ENCODE measurements at regions not wholly inside any gene's neighbourhood (a gene's known extent, or its start where the extent isn't known, plus 50 kb on each side); places are given as distances from the start of the nearest gene placed in this dataset.

- TF ChIP-seq, protein P1, sequence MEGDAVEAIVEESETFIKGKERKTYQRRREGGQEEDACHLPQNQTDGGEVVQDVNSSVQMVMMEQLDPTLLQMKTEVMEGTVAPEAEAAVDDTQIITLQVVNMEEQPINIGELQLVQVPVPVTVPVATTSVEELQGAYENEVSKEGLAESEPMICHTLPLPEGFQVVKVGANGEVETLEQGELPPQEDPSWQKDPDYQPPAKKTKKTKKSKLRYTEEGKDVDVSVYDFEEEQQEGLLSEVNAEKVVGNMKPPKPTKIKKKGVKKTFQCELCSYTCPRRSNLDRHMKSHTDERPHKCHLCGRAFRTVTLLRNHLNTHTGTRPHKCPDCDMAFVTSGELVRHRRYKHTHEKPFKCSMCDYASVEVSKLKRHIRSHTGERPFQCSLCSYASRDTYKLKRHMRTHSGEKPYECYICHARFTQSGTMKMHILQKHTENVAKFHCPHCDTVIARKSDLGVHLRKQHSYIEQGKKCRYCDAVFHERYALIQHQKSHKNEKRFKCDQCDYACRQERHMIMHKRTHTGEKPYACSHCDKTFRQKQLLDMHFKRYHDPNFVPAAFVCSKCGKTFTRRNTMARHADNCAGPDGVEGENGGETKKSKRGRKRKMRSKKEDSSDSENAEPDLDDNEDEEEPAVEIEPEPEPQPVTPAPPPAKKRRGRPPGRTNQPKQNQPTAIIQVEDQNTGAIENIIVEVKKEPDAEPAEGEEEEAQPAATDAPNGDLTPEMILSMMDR (conservative IDR thresholded peaks at IDR 0.05; ENCODE audit: low read depth, low read length) = no peak
Measured at GRCh38 chr9:129401623-129402370, 219.1 kb downstream of the C9orf50 start (continued).

GRCh38 chr9:129400971-129401622, 219.8 kb downstream of the C9orf50 start:
- no peak for DNase-seq
- ChIA-PET CTCF (no interaction called here), POLR2A (ENCODE audit: unreplicated experiment) (no interaction called here)
- no peak overlapping the region; the same call in 1 of the 2 replicates for H3K4ac ChIP-seq (ENCODE audit: low read depth, low read length)
- in situ Hi-C loops (cut with MboI; ENCODE audit: low sequenced_read_pairs) (no loop called here), dilution Hi-C loops (cut with HindIII; ENCODE audit: low sequenced_read_pairs, unreplicated experiment) (no loop called here), intact Hi-C loops (cut with micrococcal nuclease) (no loop called here)
- H4K8ac ChIP-seq (ENCODE audit: low read depth in 2 of 2, low read length in 2 of 2) = no peak overlapping the region
- no CpG with 5 or more reads among the region's 17 CpGs for WGBS, 2 experiments (ENCODE audit: extremely low coverage in 2 of 2, insufficient read length in 1 of 2)
- ATAC-seq (ENCODE audit: low read depth) = no peak
- H3K4me3 ChIP-seq (ENCODE audit: insufficient read depth, low read depth, low read length) = no peak overlapping the region
- H2AK5ac ChIP-seq (ENCODE audit: low read depth, low read length) = peak overlapping the region; percentile 39; the same call in 1 of the 2 replicates
- no peak overlapping the region for H3K14ac ChIP-seq (replicated peaks; ENCODE audit: low read depth, low read length)
- no peak overlapping the region for H3K4me2 ChIP-seq (ENCODE audit: low read depth, low read length)
- H3K79me1 ChIP-seq (ENCODE audit: low read depth in 1 of 2, low read length in 2 of 2) = no peaks in the 10 kb centered on the region
- no peak overlapping the region for H2BK15ac ChIP-seq (ENCODE audit: low read depth, low read length)
- BruUV-seq (replicated peaks) = no TSS peak
- H3K23ac ChIP-seq (ENCODE audit: low read depth, low read length) = no peak overlapping the region
- H3K9me1 ChIP-seq (ENCODE audit: insufficient read depth, low read length) = no peaks in the 10 kb centered on the region
- H3K18ac ChIP-seq (ENCODE audit: low read depth, low read length) = no peak overlapping the region
- no peak overlapping the region for H2AFZ ChIP-seq (replicated peaks; ENCODE audit: low read length, poor library complexity)
- no peaks in the 10 kb centered on the region for H3K9me3 ChIP-seq (ENCODE audit: control insufficient read depth, insufficient read depth, low read length)
- H3K27me3 ChIP-seq (ENCODE audit: control insufficient read depth, insufficient read depth, low read length) = peaks cover 2% of the 10 kb centered on the region; the same call in 1 of the 2 replicates
- H4K5ac ChIP-seq (ENCODE audit: low read depth, low read length) = no peak overlapping the region
- peaks cover 16% of the 10 kb centered on the region for H3K4me1 ChIP-seq (ENCODE audit: control insufficient read depth, insufficient read depth, low read length)
- H2BK120ac ChIP-seq (ENCODE audit: low read depth, low read length) = 0 out of 2 replicates have a peak overlapping the region, but pooled peaks have one; percentile 32
- no peak overlapping the region for H2BK5ac ChIP-seq (ENCODE audit: low read depth, low read length, poor library complexity, severe bottlenecking)
- no peak overlapping the region for H3K27ac ChIP-seq (ENCODE audit: insufficient read depth, low read length)
- no peak overlapping the region for H4K91ac ChIP-seq (ENCODE audit: insufficient read depth, low read depth, low read length)
- no peak overlapping the region for H3K9ac ChIP-seq (ENCODE audit: low read depth, low read length)
- H2AK9ac ChIP-seq (replicated peaks; ENCODE audit: low read depth, low read length, poor library complexity) = no peak overlapping the region
- no peaks in the 10 kb centered on the region for H4K20me1 ChIP-seq (ENCODE audit: insufficient read depth, low read length)
- no peak overlapping the region for H2BK20ac ChIP-seq (ENCODE audit: low read depth, low read length)
- H3K56ac ChIP-seq (ENCODE audit: extremely low read depth, insufficient read depth, low read length) = no peak overlapping the region
- H3K36me3 ChIP-seq (ENCODE audit: control insufficient read depth, insufficient read depth, low read length) = no peaks in the 10 kb centered on the region
- TF ChIP-seq RFX5 (IDR thresholded peaks at IDR 0.05; ENCODE audit: low read depth, low read length) (no peak), CEBPB (IDR thresholded peaks at IDR 0.05; ENCODE audit: low read depth, low read length) (no peak), POLR2A (IDR thresholded peaks at IDR 0.05; ENCODE audit: low read depth, low read length) (no peak), ELK1 (IDR thresholded peaks at IDR 0.05; ENCODE audit: borderline replicate concordance, low read depth, low read length) (no peak), MAZ (IDR thresholded peaks at IDR 0.05; ENCODE audit: borderline replicate concordance, low read depth, low read length) (no peak), SMC3 (IDR thresholded peaks at IDR 0.05; ENCODE audit: low read depth, low read length) (no peak), RAD21 (IDR thresholded peaks at IDR 0.05; ENCODE audit: low read length) (no peak), MAFK (IDR thresholded peaks at IDR 0.05; ENCODE audit: low read depth, low read length) (no peak), MXI1 (IDR thresholded peaks at IDR 0.05; ENCODE audit: borderline replicate concordance, low read depth, low read length) (no peak), BHLHE40 (IDR thresholded peaks at IDR 0.05; ENCODE audit: low read depth, low read length) (no peak)
- TF ChIP-seq, protein P2, sequence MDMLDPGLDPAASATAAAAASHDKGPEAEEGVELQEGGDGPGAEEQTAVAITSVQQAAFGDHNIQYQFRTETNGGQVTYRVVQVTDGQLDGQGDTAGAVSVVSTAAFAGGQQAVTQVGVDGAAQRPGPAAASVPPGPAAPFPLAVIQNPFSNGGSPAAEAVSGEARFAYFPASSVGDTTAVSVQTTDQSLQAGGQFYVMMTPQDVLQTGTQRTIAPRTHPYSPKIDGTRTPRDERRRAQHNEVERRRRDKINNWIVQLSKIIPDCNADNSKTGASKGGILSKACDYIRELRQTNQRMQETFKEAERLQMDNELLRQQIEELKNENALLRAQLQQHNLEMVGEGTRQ (IDR thresholded peaks at IDR 0.05; ENCODE audit: low read depth, low read length) = no peak
